ENCODE measurements at regions not wholly inside any gene's neighbourhood (a gene's known extent, or its start where the extent isn't known, plus 50 kb on each side); places are given as distances from the start of the nearest gene placed in this dataset.

- no peaks in the 10 kb centered on the region for H3K36me3 ChIP-seq (ENCODE audit: insufficient read depth, low read length)
- H3K27me3 ChIP-seq (ENCODE audit: insufficient read depth, low read length) = no peaks in the 10 kb centered on the region
- no peaks in the 10 kb centered on the region for H3K79me2 ChIP-seq (ENCODE audit: control insufficient read depth, insufficient read depth, low read length, unreplicated experiment)
- H2AFZ ChIP-seq (ENCODE audit: low read length, unreplicated experiment) = no peak overlapping the region
- H3K27ac ChIP-seq (ENCODE audit: low read depth, low read length) = no peak overlapping the region
- no peaks in the 10 kb centered on the region for H3K4me1 ChIP-seq (ENCODE audit: control insufficient read depth, insufficient read depth, low read length, unreplicated experiment)
- no peak overlapping the region for H3K4me3 ChIP-seq (ENCODE audit: low read depth, low read length)
These were observed 1039.6 kb upstream of the LRRN3 start for GRCh38 chr7:110051372-110051771.

GRCh38 chr7:110056331-110056730 is 1034.6 kb upstream of the LRRN3 start:
- no peak overlapping the region for H2AFZ ChIP-seq (ENCODE audit: low read length, unreplicated experiment)
- no peaks in the 10 kb centered on the region for H3K27me3 ChIP-seq (ENCODE audit: insufficient read depth, low read length)
- H3K4me3 ChIP-seq (ENCODE audit: low read depth, low read length) = no peak overlapping the region
- H3K79me2 ChIP-seq (ENCODE audit: control insufficient read depth, insufficient read depth, low read length, unreplicated experiment) = no peaks in the 10 kb centered on the region
- no peaks in the 10 kb centered on the region for H3K36me3 ChIP-seq (ENCODE audit: insufficient read depth, low read length)
- no peaks in the 10 kb centered on the region for H3K4me1 ChIP-seq (ENCODE audit: control insufficient read depth, insufficient read depth, low read length, unreplicated experiment)
- H3K27ac ChIP-seq (ENCODE audit: low read depth, low read length) = no peak overlapping the region

- Histone ChIP-seq H3K79me2 (ENCODE audit: control insufficient read depth, insufficient read depth, low read length, unreplicated experiment) (no peaks in the 10 kb centered on the region), H3K27ac (ENCODE audit: low read depth, low read length) (no peak overlapping the region), H3K36me3 (ENCODE audit: insufficient read depth, low read length) (no peaks in the 10 kb centered on the region), H3K27me3 (ENCODE audit: insufficient read depth, low read length) (no peaks in the 10 kb centered on the region), H3K4me1 (ENCODE audit: control insufficient read depth, insufficient read depth, low read length, unreplicated experiment) (no peaks in the 10 kb centered on the region), H3K4me3 (ENCODE audit: low read depth, low read length) (no peak overlapping the region), H2AFZ (ENCODE audit: low read length, unreplicated experiment) (no peak overlapping the region)
These were observed 1032.5 kb upstream of the LRRN3 start for GRCh38 chr7:110058401-110058800.

DNA sequence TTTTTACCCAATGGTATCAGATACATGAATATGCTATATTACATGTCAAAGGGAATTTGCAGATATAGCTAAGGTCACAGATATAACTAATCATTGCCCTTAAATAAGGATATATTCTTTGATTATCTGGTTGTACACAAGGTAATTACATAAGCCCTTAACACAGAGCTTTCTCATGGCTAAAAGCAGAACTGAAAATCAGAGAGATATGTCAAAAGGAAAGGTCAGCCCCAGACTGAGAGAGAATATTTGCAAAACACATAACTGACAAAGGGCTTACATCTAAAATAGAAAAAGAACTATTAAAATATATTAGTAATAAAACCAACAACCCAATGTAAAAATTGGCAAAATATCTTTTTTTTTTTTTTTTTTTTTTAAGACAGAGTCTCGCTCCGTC is 1029.5 kb upstream of the LRRN3 start:
- H3K4me3 ChIP-seq (ENCODE audit: low read depth, low read length) = no peak overlapping the region
- no peaks in the 10 kb centered on the region for H3K27me3 ChIP-seq (ENCODE audit: insufficient read depth, low read length)
- H3K36me3 ChIP-seq (ENCODE audit: insufficient read depth, low read length) = no peaks in the 10 kb centered on the region

GRCh38 chr7:110065121-110065520 is 1025.8 kb upstream of the LRRN3 start:
- no peak overlapping the region for H3K27ac ChIP-seq (ENCODE audit: low read depth, low read length)
- no peaks in the 10 kb centered on the region for H3K4me1 ChIP-seq (ENCODE audit: control insufficient read depth, insufficient read depth, low read length, unreplicated experiment)
- no peak overlapping the region for H3K4me3 ChIP-seq (ENCODE audit: low read depth, low read length)

More for the DNA sequence above, 1029.5 kb upstream of the LRRN3 start:
- H2AFZ ChIP-seq (ENCODE audit: low read length, unreplicated experiment) = no peak overlapping the region
- H3K79me2 ChIP-seq (ENCODE audit: control insufficient read depth, insufficient read depth, low read length, unreplicated experiment) = no peaks in the 10 kb centered on the region
- no peak overlapping the region for H3K27ac ChIP-seq (ENCODE audit: low read depth, low read length)
- H3K4me1 ChIP-seq (ENCODE audit: control insufficient read depth, insufficient read depth, low read length, unreplicated experiment) = no peaks in the 10 kb centered on the region

DNA sequence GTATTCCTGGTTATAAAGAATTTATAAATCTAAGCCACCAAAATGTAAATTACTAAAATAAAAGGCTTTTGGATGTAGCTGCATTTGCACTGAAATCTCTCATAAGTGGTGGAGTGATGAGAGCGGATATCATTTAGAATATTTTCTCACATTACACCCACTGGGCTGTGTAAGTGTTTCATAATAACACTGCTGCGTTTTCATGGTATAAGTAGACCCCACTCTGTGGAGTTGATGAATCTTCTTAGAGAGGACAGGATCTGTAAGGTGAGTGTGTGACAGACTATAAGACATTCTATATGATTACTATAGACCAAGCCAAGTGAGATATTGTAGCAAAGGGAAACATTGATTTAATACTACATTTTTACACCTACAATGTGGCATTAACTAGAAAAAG is 1024.1 kb upstream of the LRRN3 start:
- Histone ChIP-seq H3K4me1 (ENCODE audit: control insufficient read depth, insufficient read depth, low read length, unreplicated experiment) (no peaks in the 10 kb centered on the region), H3K36me3 (ENCODE audit: insufficient read depth, low read length) (no peaks in the 10 kb centered on the region), H3K79me2 (ENCODE audit: control insufficient read depth, insufficient read depth, low read length, unreplicated experiment) (no peaks in the 10 kb centered on the region), H3K27ac (ENCODE audit: low read depth, low read length) (no peak overlapping the region), H2AFZ (ENCODE audit: low read length, unreplicated experiment) (no peak overlapping the region), H3K4me3 (ENCODE audit: low read depth, low read length) (no peak overlapping the region), H3K27me3 (ENCODE audit: insufficient read depth, low read length) (no peaks in the 10 kb centered on the region)

More at GRCh38 chr7:110065121-110065520, 1025.8 kb upstream of the LRRN3 start:
- no peaks in the 10 kb centered on the region for H3K27me3 ChIP-seq (ENCODE audit: insufficient read depth, low read length)
- no peaks in the 10 kb centered on the region for H3K79me2 ChIP-seq (ENCODE audit: control insufficient read depth, insufficient read depth, low read length, unreplicated experiment)
- no peak overlapping the region for H2AFZ ChIP-seq (ENCODE audit: low read length, unreplicated experiment)
- no peaks in the 10 kb centered on the region for H3K36me3 ChIP-seq (ENCODE audit: insufficient read depth, low read length)

DNA sequence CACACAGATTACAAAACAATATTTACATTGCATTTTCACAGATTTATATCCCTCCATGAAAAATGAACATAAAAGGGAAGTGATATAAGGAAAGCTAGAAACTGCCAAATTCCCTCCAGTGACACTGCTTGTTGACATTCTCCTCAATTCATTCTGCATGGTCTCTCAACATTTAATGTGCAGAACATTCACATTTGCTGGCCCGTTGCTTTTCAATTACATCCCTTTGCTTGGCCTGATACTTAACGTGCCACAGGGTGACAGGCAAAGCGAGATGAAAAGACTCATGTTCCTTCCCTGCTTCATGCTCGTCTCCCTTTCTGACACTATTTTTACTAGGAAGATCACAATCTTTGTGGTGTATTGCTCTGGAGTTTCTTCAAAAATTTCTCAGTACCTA is 1019.7 kb upstream of the LRRN3 start:
- no peak overlapping the region for H2AFZ ChIP-seq (ENCODE audit: low read length, unreplicated experiment)
- no peaks in the 10 kb centered on the region for H3K36me3 ChIP-seq (ENCODE audit: insufficient read depth, low read length)
- H3K27me3 ChIP-seq (ENCODE audit: insufficient read depth, low read length) = no peaks in the 10 kb centered on the region
- H3K4me1 ChIP-seq (ENCODE audit: control insufficient read depth, insufficient read depth, low read length, unreplicated experiment) = no peaks in the 10 kb centered on the region
- H3K27ac ChIP-seq (ENCODE audit: low read depth, low read length) = no peak overlapping the region
- H3K79me2 ChIP-seq (ENCODE audit: control insufficient read depth, insufficient read depth, low read length, unreplicated experiment) = no peaks in the 10 kb centered on the region
- H3K4me3 ChIP-seq (ENCODE audit: low read depth, low read length) = no peak overlapping the region

DNA sequence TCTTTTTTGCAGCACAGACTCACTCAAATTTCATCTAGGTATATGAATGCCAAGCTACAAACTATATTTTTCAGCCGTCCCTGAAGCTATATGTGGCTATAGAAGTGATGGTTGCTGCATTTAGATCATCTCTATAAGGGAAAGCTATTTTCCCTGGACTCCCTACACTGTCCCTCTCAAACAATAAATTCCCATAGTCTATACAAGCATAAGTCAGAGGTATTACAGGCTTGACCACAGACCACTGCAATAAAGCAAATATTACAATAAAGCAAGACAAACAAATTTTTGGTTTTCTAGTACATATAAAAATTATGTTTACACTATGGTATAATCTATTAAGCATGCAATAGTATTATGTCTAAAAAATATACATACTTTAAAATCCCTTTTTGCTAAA is 1015.5 kb upstream of the LRRN3 start:
- H2AFZ ChIP-seq (ENCODE audit: low read length, unreplicated experiment) = no peak overlapping the region
- no peak overlapping the region for H3K27ac ChIP-seq (ENCODE audit: low read depth, low read length)
- no peaks in the 10 kb centered on the region for H3K79me2 ChIP-seq (ENCODE audit: control insufficient read depth, insufficient read depth, low read length, unreplicated experiment)

DNA sequence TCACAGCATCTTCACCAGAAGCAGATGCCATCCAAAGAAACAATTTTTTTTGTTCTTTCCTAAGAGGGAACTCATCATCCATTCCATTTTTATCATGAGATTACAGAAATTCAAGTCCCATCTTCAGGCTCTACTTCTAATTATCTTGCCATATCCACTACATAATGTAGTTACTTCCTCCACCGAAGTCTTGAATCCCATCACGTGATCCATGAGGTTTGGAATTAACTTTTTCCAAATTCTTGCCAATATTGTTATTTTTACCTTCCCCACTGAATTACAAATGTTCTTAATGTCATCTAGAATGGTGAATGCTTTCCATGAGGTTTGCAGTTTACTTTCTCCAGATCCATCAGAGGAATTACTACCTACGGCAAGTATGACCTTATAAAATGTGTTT is 1014.7 kb upstream of the LRRN3 start:
- no peaks in the 10 kb centered on the region for H3K79me2 ChIP-seq (ENCODE audit: control insufficient read depth, insufficient read depth, low read length, unreplicated experiment)
- no peak overlapping the region for H3K4me3 ChIP-seq (ENCODE audit: low read depth, low read length)
- H3K4me1 ChIP-seq (ENCODE audit: control insufficient read depth, insufficient read depth, low read length, unreplicated experiment) = no peaks in the 10 kb centered on the region
- no peaks in the 10 kb centered on the region for H3K27me3 ChIP-seq (ENCODE audit: insufficient read depth, low read length)
- no peak overlapping the region for H3K27ac ChIP-seq (ENCODE audit: low read depth, low read length)
- H2AFZ ChIP-seq (ENCODE audit: low read length, unreplicated experiment) = no peak overlapping the region
- no peaks in the 10 kb centered on the region for H3K36me3 ChIP-seq (ENCODE audit: insufficient read depth, low read length)

More for the DNA sequence above, 1015.5 kb upstream of the LRRN3 start:
- no peaks in the 10 kb centered on the region for H3K4me1 ChIP-seq (ENCODE audit: control insufficient read depth, insufficient read depth, low read length, unreplicated experiment)
- H3K27me3 ChIP-seq (ENCODE audit: insufficient read depth, low read length) = no peaks in the 10 kb centered on the region
- no peaks in the 10 kb centered on the region for H3K36me3 ChIP-seq (ENCODE audit: insufficient read depth, low read length)
- H3K4me3 ChIP-seq (ENCODE audit: low read depth, low read length) = no peak overlapping the region

- Histone ChIP-seq H3K27me3 (ENCODE audit: insufficient read depth, low read length) (no peaks in the 10 kb centered on the region), H2AFZ (ENCODE audit: low read length, unreplicated experiment) (no peak overlapping the region), H3K36me3 (ENCODE audit: insufficient read depth, low read length) (no peaks in the 10 kb centered on the region), H3K4me3 (ENCODE audit: low read depth, low read length) (no peak overlapping the region), H3K27ac (ENCODE audit: low read depth, low read length) (no peak overlapping the region), H3K79me2 (ENCODE audit: control insufficient read depth, insufficient read depth, low read length, unreplicated experiment) (no peaks in the 10 kb centered on the region), H3K4me1 (ENCODE audit: control insufficient read depth, insufficient read depth, low read length, unreplicated experiment) (no peaks in the 10 kb centered on the region)
These were observed 1006.6 kb upstream of the LRRN3 start for GRCh38 chr7:110084181-110084807.

- no peak overlapping the region for H2AFZ ChIP-seq (ENCODE audit: low read length, unreplicated experiment)
- no peak overlapping the region for H3K4me3 ChIP-seq (ENCODE audit: low read depth, low read length)
- H3K79me2 ChIP-seq (ENCODE audit: control insufficient read depth, insufficient read depth, low read length, unreplicated experiment) = no peaks in the 10 kb centered on the region
- no peaks in the 10 kb centered on the region for H3K36me3 ChIP-seq (ENCODE audit: insufficient read depth, low read length)
- no peaks in the 10 kb centered on the region for H3K27me3 ChIP-seq (ENCODE audit: insufficient read depth, low read length)
- H3K27ac ChIP-seq (ENCODE audit: low read depth, low read length) = no peak overlapping the region
- H3K4me1 ChIP-seq (ENCODE audit: control insufficient read depth, insufficient read depth, low read length, unreplicated experiment) = no peaks in the 10 kb centered on the region
These were observed 1000.7 kb upstream of the LRRN3 start for GRCh38 chr7:110090110-110090820.

Measured in ACC112 (cell line).